DMS 273 (cell line): ENCODE measurements at regions not wholly inside any gene's neighbourhood (a gene's known extent, or its start where the extent isn't known, plus 50 kb on each side); places are given as distances from the start of the nearest gene placed in this dataset.

ENCODE experiments used
- DNase-seq: peaks from one replicate; lab custom pipeline; 2025; ENCODE audit not compliant: unreplicated experiment; lab: John Stamatoyannopoulos, UW

DNA sequence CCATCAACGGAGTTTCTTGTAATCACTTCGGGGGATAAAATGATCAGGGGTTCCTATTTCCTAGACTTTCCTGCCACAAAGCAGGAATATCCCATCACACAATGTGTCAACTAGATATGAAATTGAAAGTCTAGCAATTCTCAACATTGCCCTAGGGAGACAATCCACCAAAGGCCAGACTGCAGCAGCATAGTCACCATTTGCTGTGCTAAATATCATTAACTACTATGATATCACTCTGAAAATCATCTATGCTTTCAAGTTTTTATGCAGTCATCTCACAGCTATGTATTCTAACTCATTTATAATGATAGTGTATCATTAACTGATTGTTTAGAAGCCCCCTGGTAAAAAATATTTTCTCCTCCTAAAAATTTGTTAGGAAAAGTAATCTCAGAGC lies 342.6 kb upstream of the CDH6 start:
- DNase-seq, result no peak

DNA sequence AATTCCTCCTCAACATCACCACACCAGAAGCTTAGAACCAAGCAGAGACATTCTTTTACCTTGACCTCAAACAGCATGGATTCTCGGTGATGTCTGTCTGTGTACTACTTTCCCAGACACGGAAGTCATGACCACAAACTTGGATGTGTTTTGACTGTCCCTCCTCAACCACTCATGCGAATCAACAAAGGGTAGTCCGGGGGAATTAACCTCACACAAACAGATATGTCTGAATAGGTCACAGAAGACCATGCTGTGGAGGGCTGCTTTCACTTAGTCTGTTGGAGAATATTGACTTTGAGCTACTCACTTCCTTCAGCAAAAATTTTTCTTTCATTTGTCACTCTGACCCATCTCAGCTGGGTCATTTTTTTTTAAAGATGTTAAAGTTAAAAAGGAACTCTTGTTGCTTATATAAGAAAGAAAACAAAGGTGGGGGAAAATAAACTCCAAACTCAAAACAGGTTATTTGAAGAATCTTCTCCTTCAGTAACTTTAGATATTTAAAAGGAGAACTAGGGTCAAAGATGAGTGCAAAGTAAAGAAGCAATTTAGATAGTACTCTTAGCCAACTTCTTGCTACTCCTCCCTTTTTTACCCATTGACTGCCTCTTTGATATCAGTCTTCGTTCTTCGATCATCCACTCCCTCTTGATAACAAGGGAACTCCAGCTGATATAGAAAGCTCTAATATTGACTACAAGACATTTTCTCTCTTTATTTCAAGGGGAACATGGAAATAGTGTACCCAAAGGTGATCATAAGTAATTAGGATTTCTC lies 343.4 kb upstream of the CDH6 start:
- no peak for DNase-seq

DNA sequence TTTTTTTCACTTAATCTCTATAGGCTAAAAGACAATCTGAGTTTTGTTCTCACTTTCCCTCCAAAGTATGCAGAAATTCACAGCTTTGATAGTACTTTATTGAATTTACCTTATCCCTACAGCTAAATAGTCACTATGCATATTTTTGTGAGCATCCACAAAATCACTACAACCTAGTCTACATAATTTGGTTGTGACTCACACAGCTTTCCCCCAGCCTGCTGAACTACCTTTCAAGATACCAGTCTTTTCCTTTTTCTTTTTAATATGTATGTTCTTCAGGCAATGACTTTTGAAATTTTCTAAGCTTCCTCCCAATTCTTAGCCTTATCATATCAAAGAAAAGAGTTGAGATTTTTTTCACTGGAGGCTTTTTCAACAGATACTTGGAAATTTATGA lies 347.3 kb upstream of the CDH6 start:
- no peak for DNase-seq

DNA sequence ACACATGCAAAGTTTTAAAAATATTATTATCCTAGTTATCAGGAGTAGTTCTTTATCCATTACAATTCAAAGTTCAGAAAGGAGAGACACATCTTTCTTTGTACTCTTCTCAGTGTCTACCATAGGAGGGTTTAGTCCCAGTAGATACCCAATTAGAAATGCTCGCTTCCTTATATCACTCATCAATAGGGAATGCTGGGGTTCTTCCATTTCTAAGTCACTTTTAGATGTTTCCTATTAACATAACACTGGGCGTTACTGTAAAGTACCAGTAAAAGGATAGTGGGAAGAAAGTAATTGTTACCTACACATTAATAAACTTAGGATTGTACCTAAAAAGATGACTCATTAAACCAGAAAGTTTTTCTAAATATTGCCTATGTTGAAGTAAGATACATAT lies 348.3 kb upstream of the CDH6 start:
- no peak for DNase-seq

DNA sequence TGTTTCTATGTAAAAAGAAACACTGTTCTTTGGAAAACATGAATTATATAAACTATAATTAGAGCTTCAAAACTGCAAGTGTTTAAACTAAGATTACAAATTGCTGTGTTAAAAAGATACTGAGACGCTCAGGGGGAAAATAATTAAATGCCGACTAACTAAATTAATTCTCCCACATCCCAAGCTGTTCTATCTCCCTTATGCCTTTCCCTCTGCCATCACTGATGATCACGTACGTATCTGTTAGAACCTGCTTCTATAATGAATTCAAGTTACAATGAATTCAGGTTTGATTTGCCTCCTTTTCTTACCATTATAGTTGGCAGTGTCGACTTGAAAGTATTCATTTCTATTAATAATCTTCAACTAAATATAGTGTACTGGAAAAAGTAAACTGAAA lies 349.9 kb upstream of the CDH6 start:
- DNase-seq, result no peak

DNA sequence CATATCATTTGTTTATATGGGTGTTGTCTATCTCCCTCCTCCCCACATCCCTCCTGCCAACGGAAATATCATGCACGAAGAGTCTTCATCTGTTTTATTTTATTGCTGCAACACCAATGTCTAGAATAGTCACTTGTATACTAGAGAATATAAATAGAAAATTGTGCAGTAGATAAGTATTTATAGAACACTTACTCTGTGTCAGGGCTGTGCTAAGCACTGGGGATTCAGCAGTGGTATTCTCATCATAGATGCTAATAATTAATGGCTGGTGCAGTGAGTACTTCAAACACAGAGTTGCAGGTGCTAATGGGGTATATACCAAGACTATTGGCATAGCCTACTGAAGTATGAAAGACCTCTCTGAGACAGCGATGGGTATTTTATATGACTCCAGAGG lies 353.5 kb upstream of the CDH6 start:
- no peak for DNase-seq

DNA sequence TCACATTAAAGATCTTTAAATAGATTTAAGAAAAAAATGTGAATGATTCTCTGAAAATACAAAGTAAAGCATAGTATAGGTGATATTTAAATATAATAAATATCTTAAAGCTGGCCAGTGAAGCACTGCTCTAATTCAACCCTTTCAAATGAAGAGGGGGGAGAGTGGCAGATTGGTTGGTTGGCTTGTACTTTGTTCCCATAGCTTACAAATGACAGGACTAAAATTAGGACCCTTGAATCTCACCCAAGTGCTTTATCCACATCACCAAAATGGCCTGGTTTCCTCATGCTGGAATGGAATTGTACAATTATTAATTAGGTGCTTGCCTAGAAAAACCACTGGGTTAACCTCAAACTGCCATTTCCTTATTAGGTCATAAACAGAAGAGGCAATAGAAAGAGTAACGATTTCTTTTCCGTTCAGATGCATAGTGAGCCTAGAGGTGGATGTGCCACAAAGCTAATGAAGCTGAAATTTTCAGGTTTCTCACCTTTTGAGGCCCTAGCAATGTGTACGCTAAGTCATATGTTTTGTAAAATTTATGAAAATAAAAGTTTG lies 354.5 kb upstream of the CDH6 start:
- DNase-seq, result no peak

DNA sequence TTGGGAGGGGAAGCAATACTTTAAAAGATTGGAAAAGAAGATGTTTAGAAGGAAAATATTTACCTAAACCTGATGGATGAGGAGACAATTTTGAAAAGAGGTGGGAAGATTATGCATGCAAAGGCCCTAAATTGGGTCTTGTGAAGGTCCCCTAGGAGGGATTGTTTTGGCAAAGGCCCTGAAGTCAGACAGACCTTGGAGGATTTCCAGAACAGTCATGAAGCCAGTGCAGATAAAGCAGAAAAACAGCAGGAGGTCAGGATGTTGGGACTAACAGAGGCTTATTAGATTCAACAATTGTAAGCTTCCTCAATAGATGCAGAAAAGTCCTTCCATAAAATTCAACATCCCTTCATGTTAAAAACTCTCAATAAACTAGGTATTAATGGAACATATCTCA lies 361.0 kb upstream of the CDH6 start:
- DNase-seq, result no peak

DNA sequence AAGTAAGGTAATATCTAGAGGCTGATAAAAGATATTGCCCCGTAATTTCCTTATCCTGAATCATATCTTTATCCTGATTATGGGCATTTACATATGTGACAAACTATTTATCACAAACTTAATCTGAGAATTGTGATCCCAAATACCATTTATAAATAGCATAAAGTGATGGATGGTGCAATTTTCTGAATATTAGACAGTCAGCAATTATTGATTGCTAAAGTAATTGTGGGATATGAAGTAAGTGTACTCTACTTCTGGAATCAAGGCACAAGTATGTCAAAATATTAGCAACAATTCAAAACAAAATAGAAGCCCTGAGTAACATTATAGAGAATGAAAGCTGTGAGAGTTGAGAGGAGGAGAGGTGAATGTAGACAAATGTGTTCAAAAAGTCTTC lies 361.9 kb upstream of the CDH6 start:
- no peak for DNase-seq

DNA sequence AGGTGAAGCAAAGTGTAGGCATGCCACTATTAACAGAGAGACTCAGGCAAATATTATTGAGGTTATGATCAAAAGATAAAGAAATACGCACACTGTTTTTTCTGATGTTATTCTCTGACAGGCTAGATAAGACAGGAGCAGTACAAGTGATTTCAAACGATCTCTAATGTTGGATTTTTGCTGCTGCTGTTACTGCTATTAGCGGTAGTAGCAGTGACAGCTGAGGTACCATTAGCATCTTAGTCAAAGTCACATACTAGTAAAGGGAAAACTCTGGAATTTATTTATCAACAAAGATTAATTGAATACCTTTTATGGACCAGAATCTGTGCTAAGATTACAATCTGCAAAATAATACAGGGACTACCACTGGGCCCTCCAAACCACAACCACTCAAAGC lies 362.4 kb upstream of the CDH6 start:
- DNase-seq, result no peak

DNA sequence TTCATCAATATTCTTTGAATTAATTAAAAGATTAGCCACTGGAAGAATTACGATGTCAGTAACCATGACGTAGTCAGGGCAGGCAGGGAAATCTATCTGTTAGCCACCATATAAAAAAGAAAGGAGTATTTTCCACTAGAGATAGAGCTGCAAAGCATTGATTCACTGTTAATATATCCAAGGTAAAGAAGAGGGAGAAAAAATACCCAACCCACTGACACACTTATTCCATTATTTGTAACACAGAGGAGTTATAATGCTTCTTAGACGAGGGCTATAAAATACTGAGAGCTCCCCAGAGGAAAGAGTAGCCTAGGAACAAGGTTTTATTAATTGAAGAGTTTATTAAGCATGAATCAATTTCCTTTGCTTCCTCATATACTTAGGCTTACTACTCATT lies 382.2 kb upstream of the CDH6 start:
- no peak for DNase-seq

DNA sequence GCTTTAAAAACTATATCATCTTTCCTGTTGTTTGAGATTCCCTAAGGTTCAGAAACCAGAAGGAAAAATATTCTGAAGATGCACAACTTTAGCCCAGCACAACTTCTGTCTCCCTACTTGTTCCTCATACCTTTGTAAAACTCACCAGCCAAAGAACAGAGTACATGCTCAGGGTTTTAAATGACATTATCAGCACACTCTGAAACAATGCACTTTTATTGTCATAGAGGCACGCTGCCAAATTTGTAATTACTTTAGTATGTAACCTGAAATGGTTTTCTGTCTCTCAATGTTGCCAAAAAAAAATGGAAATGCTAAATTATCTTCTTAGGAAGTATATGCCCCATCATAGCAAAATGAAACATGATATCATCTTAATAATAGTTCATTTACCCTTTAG lies 383.6 kb upstream of the CDH6 start:
- no peak for DNase-seq

DNA sequence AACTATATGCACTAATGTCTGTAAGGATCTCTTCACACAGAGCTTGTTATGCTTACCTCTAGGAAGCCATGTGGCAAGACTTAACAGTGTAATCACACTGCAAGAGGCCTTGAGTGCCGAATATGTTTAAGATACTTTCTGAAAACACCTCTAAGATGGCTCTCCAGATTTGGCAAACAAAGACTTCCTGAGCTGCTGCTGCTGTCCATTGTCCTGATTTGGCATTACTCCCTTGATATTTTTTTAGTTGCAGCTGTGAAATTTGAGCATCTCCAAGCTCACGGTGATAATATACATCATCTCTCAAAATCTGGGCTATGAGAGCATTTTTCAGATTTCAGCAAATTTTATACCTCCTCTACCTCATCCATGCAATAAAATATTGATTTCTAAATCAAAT lies 384.5 kb upstream of the CDH6 start:
- DNase-seq, result no peak

DNA sequence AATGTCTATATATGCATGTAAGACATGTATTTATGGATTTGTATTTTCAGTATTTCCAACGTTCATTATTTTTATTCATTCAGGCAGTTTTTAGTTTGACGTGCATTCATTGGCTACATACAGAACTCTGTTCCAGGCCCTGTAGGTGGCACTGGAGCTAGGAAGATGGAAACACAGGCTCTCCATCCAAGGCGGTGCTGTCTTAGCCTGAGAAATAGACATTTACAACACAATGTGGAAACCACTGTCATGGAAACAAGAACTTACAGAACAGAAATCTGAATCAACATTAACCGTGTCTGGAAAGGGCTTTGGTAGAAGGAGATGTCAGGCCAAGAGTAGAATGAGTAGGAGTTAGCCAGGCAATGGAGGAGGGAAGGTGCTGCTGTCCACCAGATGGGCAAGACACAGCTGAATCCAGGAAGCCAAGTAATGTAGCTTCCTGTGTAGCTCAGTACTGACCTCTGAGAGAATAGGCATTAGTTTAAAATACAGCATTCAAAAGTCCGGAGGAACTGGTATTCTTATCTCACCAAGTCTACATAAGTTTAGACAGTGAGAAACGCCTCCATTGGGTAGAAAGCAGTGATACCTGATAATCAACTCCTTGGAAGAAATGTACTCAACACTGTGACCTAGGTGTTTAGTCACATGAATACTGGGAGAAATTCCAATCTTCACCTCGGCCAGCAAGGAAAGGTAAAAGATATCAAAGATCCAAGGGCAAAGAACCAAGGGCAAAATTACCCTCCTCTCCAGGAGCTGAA lies 388.6 kb upstream of the CDH6 start:
- DNase-seq, result no peak

DNA sequence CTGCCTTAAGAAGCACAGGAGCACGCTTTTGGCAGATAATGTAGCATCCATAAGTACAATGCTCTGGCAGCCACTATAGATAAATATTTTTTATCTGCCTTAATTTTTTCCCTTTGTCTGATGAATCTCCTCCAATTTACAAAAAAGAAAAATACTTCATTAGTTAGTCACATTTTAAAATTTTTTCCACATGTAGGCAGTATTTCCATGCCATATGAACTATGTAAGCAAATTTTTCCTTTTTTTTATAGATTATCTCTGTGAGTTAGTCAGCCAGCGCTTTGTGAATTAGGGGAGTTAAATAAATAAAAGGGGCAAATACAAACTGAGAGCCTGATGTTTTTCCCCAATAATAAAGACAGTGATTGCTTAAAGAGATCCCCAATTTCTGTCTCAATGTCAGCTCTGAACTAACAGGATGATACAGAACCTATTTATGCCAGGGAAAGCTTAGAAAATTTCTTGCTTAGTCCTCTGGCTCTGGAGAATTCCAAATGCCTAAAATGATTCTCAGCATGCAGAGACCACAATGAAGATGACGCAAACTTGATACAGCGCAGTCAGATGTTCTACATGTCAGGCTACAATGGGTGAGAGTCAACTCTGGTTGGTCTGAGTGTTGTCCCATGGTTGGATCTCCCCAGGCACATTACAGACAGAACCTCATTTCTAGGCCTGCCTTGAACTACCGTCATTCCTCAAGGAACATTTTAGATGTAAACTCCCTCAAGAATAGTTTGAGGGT lies 390.4 kb upstream of the CDH6 start:
- DNase-seq, result no peak

DNA sequence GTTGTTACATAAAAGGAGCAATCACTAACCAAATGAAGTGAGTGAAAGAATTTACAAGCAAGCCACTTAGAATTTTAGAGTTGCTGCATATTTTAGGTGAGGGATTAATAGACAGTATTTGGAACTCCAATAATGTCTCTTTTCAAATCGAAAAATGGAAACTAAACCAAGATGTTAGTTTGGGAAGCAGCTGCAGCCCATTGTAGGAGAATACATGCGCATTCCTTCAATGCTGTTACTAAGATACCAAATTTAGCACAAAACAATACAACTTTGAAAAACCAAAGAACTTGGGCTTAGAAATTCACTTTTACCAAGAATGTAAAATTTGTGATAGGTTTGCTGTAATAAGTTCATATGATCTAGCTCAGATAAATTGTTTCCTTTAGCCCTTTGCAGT lies 411.8 kb upstream of the CDH6 start:
- no peak for DNase-seq

DNA sequence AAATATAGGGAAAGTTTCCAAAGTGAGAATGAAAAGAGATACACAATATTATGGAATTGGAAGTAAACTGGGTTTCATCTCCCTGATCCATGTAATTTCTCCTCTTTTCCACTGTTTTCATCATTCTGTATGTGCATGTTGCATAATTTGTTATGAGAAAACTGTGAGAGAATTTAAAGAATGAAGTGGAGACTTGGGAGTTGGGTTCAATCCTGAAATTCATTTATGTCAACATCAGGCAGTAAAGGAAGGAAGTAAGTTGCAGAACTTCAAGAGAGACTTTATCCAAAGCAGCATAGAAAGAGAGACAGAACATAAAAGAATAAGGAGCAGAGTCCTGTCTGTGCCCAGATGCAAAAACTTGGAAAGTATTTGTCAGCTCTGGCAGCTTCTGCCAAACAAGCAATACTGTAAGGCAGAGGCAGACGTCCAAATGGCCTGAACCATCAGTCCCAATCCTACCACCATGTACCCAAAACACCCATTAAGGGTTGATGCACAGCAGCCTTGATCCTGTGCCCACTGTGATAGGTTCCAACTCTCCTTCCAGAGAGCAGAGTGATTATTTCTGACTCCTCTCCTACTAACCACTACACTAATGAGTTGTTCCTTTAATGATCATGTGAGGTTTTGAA lies 425.3 kb upstream of the CDH6 start:
- DNase-seq, result no peak

DNA sequence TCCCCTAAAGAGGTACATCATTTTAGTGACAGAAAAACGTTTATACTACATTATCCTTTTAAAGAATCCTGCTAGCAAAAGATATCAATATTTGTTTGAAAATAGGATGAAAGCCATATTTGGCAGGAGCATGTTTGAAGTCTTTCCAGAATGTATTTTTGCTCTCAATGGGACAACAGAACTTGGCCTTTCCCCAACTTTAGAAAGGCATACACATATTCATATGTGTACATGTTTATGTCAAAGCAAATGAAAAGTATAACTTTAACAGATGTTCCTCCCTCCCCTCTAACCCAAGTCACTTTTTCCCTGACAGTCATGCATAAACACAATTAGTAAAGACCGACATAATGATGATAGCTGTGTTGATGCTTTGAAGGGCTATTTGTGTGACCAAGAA lies 427.8 kb upstream of the CDH6 start:
- no peak for DNase-seq

DNA sequence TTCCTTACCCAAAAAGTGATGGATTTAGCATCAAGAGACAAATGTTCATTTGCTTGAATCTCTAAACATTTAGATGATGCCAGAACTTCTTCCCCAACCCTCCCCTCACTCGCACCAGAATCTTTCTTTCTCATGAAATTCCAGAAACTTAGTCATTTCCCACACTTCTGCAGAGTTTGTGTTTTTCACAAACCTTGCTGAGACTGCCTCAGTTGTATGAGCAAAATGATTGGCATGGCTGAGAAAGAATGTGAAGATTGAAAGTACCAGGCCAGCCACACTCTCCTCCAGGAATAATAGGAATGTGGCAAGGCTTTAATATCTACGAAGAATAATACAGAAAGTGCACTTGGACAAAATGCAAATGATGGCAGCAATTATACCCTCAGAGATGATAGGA lies 428.3 kb upstream of the CDH6 start:
- DNase-seq, result no peak

DNA sequence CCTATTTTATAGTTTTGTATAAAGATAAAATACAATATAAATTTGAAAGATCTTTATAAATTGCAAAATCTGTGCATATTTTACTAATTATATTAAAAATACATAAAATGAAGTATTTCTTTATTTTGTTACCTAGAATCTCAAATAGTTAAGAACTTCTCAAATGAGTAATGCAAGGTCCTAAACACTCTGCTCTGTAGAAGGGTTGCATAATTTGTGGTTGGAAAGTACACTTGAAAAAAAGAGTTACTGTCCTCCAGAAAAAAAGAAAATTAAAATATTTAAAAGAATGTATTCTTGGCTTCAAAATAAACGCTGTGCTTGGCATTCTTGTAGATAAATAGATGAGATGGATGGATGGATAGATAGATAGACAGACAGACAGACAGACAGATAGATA lies 428.8 kb upstream of the CDH6 start:
- DNase-seq, result no peak

DNA sequence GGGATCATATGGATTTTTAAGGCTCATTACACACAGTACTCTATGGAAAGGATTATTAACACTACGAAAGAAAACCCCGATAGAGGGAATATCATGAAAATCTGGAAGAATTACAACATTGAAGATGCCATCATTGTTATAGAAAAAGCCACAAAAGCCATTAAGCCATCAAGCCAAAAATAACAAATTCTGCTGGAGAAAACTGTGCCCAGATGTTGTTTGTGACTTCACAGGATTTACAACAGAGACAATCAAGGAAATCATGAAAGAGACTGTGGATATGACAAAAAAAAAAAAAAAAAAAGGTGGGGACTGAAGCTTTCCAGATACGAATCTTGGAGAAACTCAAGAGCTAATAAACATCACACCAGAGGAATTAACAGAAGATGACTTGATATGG lies 433.8 kb upstream of the CDH6 start:
- no peak for DNase-seq
